Urinary bladder (tissue), 3 donors: ENCODE measurements at regions not wholly inside any gene's neighbourhood (a gene's known extent, or its start where the extent isn't known, plus 50 kb on each side); places are given as distances from the start of the nearest gene placed in this dataset.

Source experiments
- DNase-seq: peaks from one replicate; pipeline ENCODE4 v3.0.0-alpha.2; 2015; ENCODE audit errors: extremely low spot score
- H3K27ac ChIP-seq: one replicate; pipeline ENCODE4 v1.5.1; 2013; ENCODE audit warnings: low read depth, mild to moderate bottlenecking, moderate library complexity
- H3K36me3 ChIP-seq: one replicate; pipeline ENCODE4 v1.6.1; 2013; ENCODE audit warnings: mild to moderate bottlenecking, moderate library complexity; ENCODE audit not compliant: insufficient read depth
- H3K4me1 ChIP-seq: one replicate; pipeline ENCODE4 v1.6.1; 2013; ENCODE audit warnings: mild to moderate bottlenecking, moderate library complexity; ENCODE audit not compliant: insufficient read depth
- H3K4me3 ChIP-seq: one replicate; pipeline ENCODE4 v1.5.1; 2013; ENCODE audit warnings: low read depth, low read length
- WGBS: extraction: QIAGEN DNeasy Blood & Tissue Kit; methylation state at CpG from one replicate; pipeline ENCODE4 v1.1.7; 2013; 5-methylcytosine and 5-hydroxymethylcytosine counted together
- donor health status: healthy with polysubstance abuse.
- donor health status: healthy.

GRCh38 chr16:9308850-9309249 lies 217.4 kb downstream of the HAPSTR1 start:
- WGBS = 45% methylated on average over 6 of the region's 6 CpGs
- Histone ChIP-seq H3K36me3 (no peaks in the 10 kb centered on the region), H3K27ac (no peak overlapping the region), H3K4me1 (no peaks in the 10 kb centered on the region), H3K4me3 (no peak overlapping the region)
- no peak for DNase-seq

- H3K4me1 ChIP-seq = no peaks in the 10 kb centered on the region
- no peak overlapping the region for H3K27ac ChIP-seq
- DNase-seq = no peak
- 73% methylated on average over 2 of the region's 2 CpGs for WGBS
- H3K4me3 ChIP-seq = no peak overlapping the region
- H3K36me3 ChIP-seq = no peaks in the 10 kb centered on the region
These were observed 218.4 kb downstream of the HAPSTR1 start for GRCh38 chr16:9309844-9310243.

GRCh38 chr16:9311303-9311954 lies 220.0 kb downstream of the HAPSTR1 start:
- no peak overlapping the region for H3K4me3 ChIP-seq
- DNase-seq = no peak
- no peaks in the 10 kb centered on the region for H3K36me3 ChIP-seq
- no peak overlapping the region for H3K27ac ChIP-seq
- 25% methylated on average over 5 of the region's 5 CpGs for WGBS
- H3K4me1 ChIP-seq = no peaks in the 10 kb centered on the region

- no peak overlapping the region for H3K4me3 ChIP-seq
- DNase-seq = no peak
- H3K27ac ChIP-seq = no peak overlapping the region
- H3K36me3 ChIP-seq = no peaks in the 10 kb centered on the region
- H3K4me1 ChIP-seq = no peaks in the 10 kb centered on the region
These were observed 224.6 kb downstream of the HAPSTR1 start for GRCh38 chr16:9316008-9316407.

- H3K4me1 ChIP-seq = no peaks in the 10 kb centered on the region
- DNase-seq = no peak
- no peak overlapping the region for H3K4me3 ChIP-seq
- WGBS = 54% methylated on average over 2 of the region's 2 CpGs
- no peaks in the 10 kb centered on the region for H3K36me3 ChIP-seq
- no peak overlapping the region for H3K27ac ChIP-seq
These were observed 225.2 kb downstream of the HAPSTR1 start for GRCh38 chr16:9316615-9317014.

- WGBS = 67% methylated on average over 2 of the region's 2 CpGs
- DNase-seq = no peak
These were observed 227.3 kb downstream of the HAPSTR1 start for GRCh38 chr16:9318764-9319163.

GRCh38 chr16:9322769-9323168 lies 231.3 kb downstream of the HAPSTR1 start:
- H3K36me3 ChIP-seq = no peaks in the 10 kb centered on the region
- H3K4me1 ChIP-seq = no peaks in the 10 kb centered on the region
- 56% methylated on average over 3 of the region's 3 CpGs for WGBS
- H3K27ac ChIP-seq = no peak overlapping the region
- H3K4me3 ChIP-seq = no peak overlapping the region
- DNase-seq = no peak

More at GRCh38 chr16:9318764-9319163, 227.3 kb downstream of the HAPSTR1 start:
- Histone ChIP-seq H3K27ac (no peak overlapping the region), H3K4me1 (no peaks in the 10 kb centered on the region), H3K4me3 (no peak overlapping the region), H3K36me3 (no peaks in the 10 kb centered on the region)

GRCh38 chr16:9323170-9323569 lies 231.7 kb downstream of the HAPSTR1 start:
- Histone ChIP-seq H3K27ac (no peak overlapping the region), H3K4me3 (no peak overlapping the region), H3K4me1 (no peaks in the 10 kb centered on the region), H3K36me3 (no peaks in the 10 kb centered on the region)
- DNase-seq = no peak
- 72% methylated on average over 4 of the region's 4 CpGs for WGBS

GRCh38 chr16:9327253-9327652 lies 235.8 kb downstream of the HAPSTR1 start:
- Histone ChIP-seq H3K4me3 (no peak overlapping the region), H3K36me3 (no peaks in the 10 kb centered on the region), H3K4me1 (no peaks in the 10 kb centered on the region), H3K27ac (no peak overlapping the region)
- DNase-seq = no peak
- 79% methylated on average over 5 of the region's 5 CpGs for WGBS

GRCh38 chr16:9328411-9328810 lies 237.0 kb downstream of the HAPSTR1 start:
- no peak for DNase-seq

GRCh38 chr16:9330095-9330494 lies 238.7 kb downstream of the HAPSTR1 start:
- Histone ChIP-seq H3K4me1 (no peaks in the 10 kb centered on the region), H3K27ac (no peak overlapping the region), H3K4me3 (no peak overlapping the region), H3K36me3 (no peaks in the 10 kb centered on the region)
- DNase-seq = no peak
- 68% methylated on average over 7 of the region's 7 CpGs for WGBS

More at GRCh38 chr16:9328411-9328810, 237.0 kb downstream of the HAPSTR1 start:
- Histone ChIP-seq H3K4me3 (no peak overlapping the region), H3K27ac (no peak overlapping the region), H3K36me3 (no peaks in the 10 kb centered on the region), H3K4me1 (no peaks in the 10 kb centered on the region)
- 44% methylated on average over 4 of the region's 4 CpGs for WGBS

GRCh38 chr16:9331503-9331902 lies 240.1 kb downstream of the HAPSTR1 start:
- DNase-seq = no peak
- WGBS = 87% methylated on average over 1 of the region's 1 CpG
- H3K36me3 ChIP-seq = no peaks in the 10 kb centered on the region

GRCh38 chr16:9332574-9333148 lies 241.2 kb downstream of the HAPSTR1 start:
- H3K36me3 ChIP-seq = no peaks in the 10 kb centered on the region
- H3K4me3 ChIP-seq = no peak overlapping the region
- 89% methylated on average over 5 of the region's 5 CpGs for WGBS
- H3K4me1 ChIP-seq = no peaks in the 10 kb centered on the region
- no peak overlapping the region for H3K27ac ChIP-seq
- no peak for DNase-seq

More at GRCh38 chr16:9331503-9331902, 240.1 kb downstream of the HAPSTR1 start:
- no peak overlapping the region for H3K27ac ChIP-seq
- H3K4me1 ChIP-seq = no peaks in the 10 kb centered on the region
- no peak overlapping the region for H3K4me3 ChIP-seq

- H3K4me1 ChIP-seq = no peaks in the 10 kb centered on the region
These were observed 242.0 kb downstream of the HAPSTR1 start for GRCh38 chr16:9333469-9333868.

More at GRCh38 chr16:9333469-9333868, 242.0 kb downstream of the HAPSTR1 start:
- Histone ChIP-seq H3K36me3 (no peaks in the 10 kb centered on the region), H3K27ac (no peak overlapping the region), H3K4me3 (no peak overlapping the region)
- no peak for DNase-seq
- WGBS = 92% methylated on average over 2 of the region's 2 CpGs
